ENCODE measurements at regions not wholly inside any gene's neighbourhood (a gene's known extent, or its start where the extent isn't known, plus 50 kb on each side); places are given as distances from the start of the nearest gene placed in this dataset.

DNA sequence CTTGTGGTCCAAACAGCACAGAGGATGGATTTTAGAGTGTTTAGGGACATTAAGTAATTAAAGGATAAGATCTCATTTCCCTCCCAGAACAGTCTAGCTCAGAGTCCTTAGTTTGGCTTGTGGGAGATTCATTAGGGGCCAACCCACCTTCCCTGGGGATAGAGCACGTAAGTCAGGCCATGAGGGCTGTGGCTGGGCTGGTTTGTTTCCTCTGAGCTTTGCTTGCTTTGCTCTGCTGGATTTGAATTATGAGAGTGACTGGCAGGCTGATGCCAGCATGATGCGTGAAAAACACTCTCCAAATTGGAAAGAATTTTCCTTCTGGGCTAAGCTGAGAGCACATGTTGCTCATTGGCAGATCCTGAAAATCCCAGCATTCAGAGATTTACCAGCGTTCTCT is 84.7 kb upstream of the HEPHL1 start:
- no peaks in the 10 kb centered on the region for H3K27me3 ChIP-seq (ENCODE audit: insufficient read depth, low read length)
- H3K56ac ChIP-seq (ENCODE audit: insufficient read length, low read depth, low read length): no peak overlapping the region
- WGBS (ENCODE audit: extremely low coverage, insufficient read length, low lambda C conversion rate): no CpG with 5 or more reads among the region's 3 CpGs
- no peak overlapping the region for H2AFZ ChIP-seq (ENCODE audit: low read length)
- no peaks in the 10 kb centered on the region for H3K36me3 Mint-ChIP-seq (ENCODE audit: insufficient read depth in 1 of 3, low read depth in 3 of 3)
- no peak overlapping the region for H4K91ac ChIP-seq (ENCODE audit: insufficient read length, low read depth, low read length)
- no peak overlapping the region for H3K23ac ChIP-seq (ENCODE audit: insufficient read length, low read depth, low read length)
- no peak overlapping the region for H2BK120ac ChIP-seq (ENCODE audit: low read depth, low read length, poor library complexity, severe bottlenecking)
- H4K8ac ChIP-seq (replicated peaks; ENCODE audit: insufficient read length, low read depth, low read length): no peak overlapping the region
- no peak overlapping the region for H3K9ac ChIP-seq (ENCODE audit: extremely low read depth, insufficient read length, low read length)
- H2BK20ac ChIP-seq (ENCODE audit: low read depth, low read length, poor library complexity, severe bottlenecking): no peak overlapping the region
- H3K4me2 ChIP-seq (ENCODE audit: insufficient read depth, insufficient read length, low read length): no peak overlapping the region
- H2BK5ac ChIP-seq (ENCODE audit: insufficient read length, low read length): no peak overlapping the region
- H3K9me3 ChIP-seq (ENCODE audit: control insufficient read depth, low read depth, low read length): no peaks in the 10 kb centered on the region
- no peaks in the 10 kb centered on the region for H3K4me1 ChIP-seq (ENCODE audit: insufficient read depth, low read length)
- H2BK15ac ChIP-seq (ENCODE audit: low read depth, low read length): no peak overlapping the region
- H2AK5ac ChIP-seq (ENCODE audit: insufficient read length, low read length): no peak overlapping the region
- TF ChIP-seq, protein P1, sequence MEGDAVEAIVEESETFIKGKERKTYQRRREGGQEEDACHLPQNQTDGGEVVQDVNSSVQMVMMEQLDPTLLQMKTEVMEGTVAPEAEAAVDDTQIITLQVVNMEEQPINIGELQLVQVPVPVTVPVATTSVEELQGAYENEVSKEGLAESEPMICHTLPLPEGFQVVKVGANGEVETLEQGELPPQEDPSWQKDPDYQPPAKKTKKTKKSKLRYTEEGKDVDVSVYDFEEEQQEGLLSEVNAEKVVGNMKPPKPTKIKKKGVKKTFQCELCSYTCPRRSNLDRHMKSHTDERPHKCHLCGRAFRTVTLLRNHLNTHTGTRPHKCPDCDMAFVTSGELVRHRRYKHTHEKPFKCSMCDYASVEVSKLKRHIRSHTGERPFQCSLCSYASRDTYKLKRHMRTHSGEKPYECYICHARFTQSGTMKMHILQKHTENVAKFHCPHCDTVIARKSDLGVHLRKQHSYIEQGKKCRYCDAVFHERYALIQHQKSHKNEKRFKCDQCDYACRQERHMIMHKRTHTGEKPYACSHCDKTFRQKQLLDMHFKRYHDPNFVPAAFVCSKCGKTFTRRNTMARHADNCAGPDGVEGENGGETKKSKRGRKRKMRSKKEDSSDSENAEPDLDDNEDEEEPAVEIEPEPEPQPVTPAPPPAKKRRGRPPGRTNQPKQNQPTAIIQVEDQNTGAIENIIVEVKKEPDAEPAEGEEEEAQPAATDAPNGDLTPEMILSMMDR (conservative IDR thresholded peaks at IDR 0.05): no peak
- H3K4me3 Mint-ChIP-seq: no peak overlapping the region
- no peaks in the 10 kb centered on the region for H3K23me2 ChIP-seq (ENCODE audit: insufficient read length, low read depth, low read length, poor library complexity, severe bottlenecking)
- no peak overlapping the region for H3K27ac ChIP-seq (ENCODE audit: insufficient read length, low read depth, low read length)
- no peak overlapping the region for H3T11ph ChIP-seq (ENCODE audit: low read length)
- H3K79me2 ChIP-seq (ENCODE audit: insufficient read depth, low read length): no peaks in the 10 kb centered on the region
- H3K18ac ChIP-seq (ENCODE audit: insufficient read length, low read depth, low read length): no peak overlapping the region
- DNase-seq: no peak
- H3K27ac Mint-ChIP-seq: no peak overlapping the region
- H2BK12ac ChIP-seq (ENCODE audit: insufficient read length, low read depth, low read length): no peak overlapping the region
- H3K79me1 ChIP-seq (ENCODE audit: insufficient read depth, low read depth, low read length, poor library complexity, severe bottlenecking): no peaks in the 10 kb centered on the region
- no peak overlapping the region for H3K4ac ChIP-seq (ENCODE audit: low read depth, low read length)
- no peaks in the 10 kb centered on the region for H3K4me1 Mint-ChIP-seq
- no peaks in the 10 kb centered on the region for H4K20me1 ChIP-seq (ENCODE audit: control insufficient read depth, insufficient read depth, insufficient read length)
- no peak overlapping the region for H3K14ac ChIP-seq (ENCODE audit: insufficient read depth, low read length)
- peaks cover 7% of the 10 kb centered on the region for H3K27me3 Mint-ChIP-seq (ENCODE audit: low read depth)
- no peak overlapping the region for H4K5ac ChIP-seq (ENCODE audit: insufficient read length, low read depth, low read length)
- H3K9me3 Mint-ChIP-seq: no peaks in the 10 kb centered on the region

Measured in H9 (cell line).